ENCODE measurements at regions not wholly inside any gene's neighbourhood (a gene's known extent, or its start where the extent isn't known, plus 50 kb on each side); places are given as distances from the start of the nearest gene placed in this dataset.

- TF ChIP-seq GATA3 (IDR thresholded peaks at IDR 0.05; ENCODE audit: low read depth, low read length) = no peak
- no peak for TF ChIP-seq GATA2 (IDR thresholded peaks at IDR 0.05; ENCODE audit: low read depth, low read length)
These were observed 146.5 kb downstream of the CCDC74A start for GRCh38 chr2:131674174-131674507.

Measured in SH-SY5Y (cell line).